Fibroblast of lung (primary cell): ENCODE measurements at regions not wholly inside any gene's neighbourhood (a gene's known extent, or its start where the extent isn't known, plus 50 kb on each side); places are given as distances from the start of the nearest gene placed in this dataset.

Experiments used
- DNase-seq, 2 donors: peaks; one replicate each; pipeline versions ENCODE4 v3.0.0 to v3.0.0-alpha.2; 2010; ENCODE audit warnings: low read depth in 2 of 2
- H2AFZ ChIP-seq: 2 replicates; pipeline ENCODE4 v1.5.1; 2012; ENCODE audit warnings: low read length, control low read depth, inconsistent platforms
- H3K27ac ChIP-seq: 2 replicates; pipeline ENCODE4 v1.5.1; 2011; ENCODE audit warnings: low read length, control low read depth; ENCODE audit not compliant: insufficient read depth
- H3K27me3 ChIP-seq: 2 replicates; pipeline ENCODE4 v1.5.1; 2011; ENCODE audit warnings: mild to moderate bottlenecking, low read length; ENCODE audit not compliant: control insufficient read depth, insufficient read depth
- H3K36me3 ChIP-seq: 2 replicates; pipeline ENCODE4 v1.5.1; 2011; ENCODE audit warnings: low read length; ENCODE audit not compliant: control insufficient read depth, insufficient read depth
- H3K4me1 ChIP-seq: 2 replicates; pipeline ENCODE4 v1.5.1; 2011; ENCODE audit warnings: low read length; ENCODE audit not compliant: control insufficient read depth, insufficient read depth; ENCODE audit errors: extremely low read depth
- H3K4me2 ChIP-seq: 2 replicates; pipeline ENCODE4 v1.5.1; 2011; ENCODE audit warnings: low read length, control low read depth; ENCODE audit not compliant: insufficient read depth; ENCODE audit errors: extremely low read depth
- H3K4me3 ChIP-seq, 4 experiments: fragments of 200-600 bp in 1 of 4; sonication (generic) in 1 of 4; replicated peaks in 1 of 4; 2 replicates each; pipeline ENCODE4 v1.5.1; 2011 to 2016; ENCODE audit warnings: low read length in 4 of 4, low read depth in 3 of 4, mild to moderate bottlenecking in 3 of 4, control low read depth in 2 of 4, inconsistent platforms in 1 of 4, mixed read lengths in 1 of 4; ENCODE audit not compliant: insufficient read depth in 1 of 4; ENCODE audit errors: control extremely low read depth in 1 of 4
- H3K79me2 ChIP-seq: 2 replicates; pipeline ENCODE4 v1.5.1; 2012; ENCODE audit warnings: mild to moderate bottlenecking, low read length, inconsistent platforms; ENCODE audit not compliant: control insufficient read depth, insufficient read depth
- H3K9ac ChIP-seq: 2 replicates; pipeline ENCODE4 v1.5.1; 2011; ENCODE audit warnings: mild to moderate bottlenecking, low read length, control low read depth; ENCODE audit not compliant: insufficient read depth
- H3K9me3 ChIP-seq: 2 replicates; pipeline ENCODE4 v1.5.1; 2012; ENCODE audit warnings: low read depth, low read length; ENCODE audit not compliant: control insufficient read depth, insufficient read depth
- H4K20me1 ChIP-seq: 2 replicates; pipeline ENCODE4 v1.5.1; 2011; ENCODE audit warnings: low read length; ENCODE audit not compliant: control insufficient read depth, insufficient read depth; ENCODE audit errors: extremely low read depth
- CTCF ChIP-seq, 2 donors: IDR thresholded peaks in 1 of 2; conservative IDR thresholded peaks in 1 of 2; 1 replicate in 1 of 2; 2 replicates in 1 of 2; pipeline ENCODE4 v1.5.1; 2011 to 2012; ENCODE audit warnings: low read length in 2 of 2, control low read depth in 1 of 2, inconsistent platforms in 1 of 2, low read depth in 1 of 2, mild to moderate bottlenecking in 1 of 2
- EZH2 ChIP-seq: IDR thresholded peaks from 2 replicates; pipeline ENCODE4 v1.5.1; 2012; ENCODE audit warnings: low read length, control low read depth, mild to moderate bottlenecking; ENCODE audit errors: missing control alignments

DNA sequence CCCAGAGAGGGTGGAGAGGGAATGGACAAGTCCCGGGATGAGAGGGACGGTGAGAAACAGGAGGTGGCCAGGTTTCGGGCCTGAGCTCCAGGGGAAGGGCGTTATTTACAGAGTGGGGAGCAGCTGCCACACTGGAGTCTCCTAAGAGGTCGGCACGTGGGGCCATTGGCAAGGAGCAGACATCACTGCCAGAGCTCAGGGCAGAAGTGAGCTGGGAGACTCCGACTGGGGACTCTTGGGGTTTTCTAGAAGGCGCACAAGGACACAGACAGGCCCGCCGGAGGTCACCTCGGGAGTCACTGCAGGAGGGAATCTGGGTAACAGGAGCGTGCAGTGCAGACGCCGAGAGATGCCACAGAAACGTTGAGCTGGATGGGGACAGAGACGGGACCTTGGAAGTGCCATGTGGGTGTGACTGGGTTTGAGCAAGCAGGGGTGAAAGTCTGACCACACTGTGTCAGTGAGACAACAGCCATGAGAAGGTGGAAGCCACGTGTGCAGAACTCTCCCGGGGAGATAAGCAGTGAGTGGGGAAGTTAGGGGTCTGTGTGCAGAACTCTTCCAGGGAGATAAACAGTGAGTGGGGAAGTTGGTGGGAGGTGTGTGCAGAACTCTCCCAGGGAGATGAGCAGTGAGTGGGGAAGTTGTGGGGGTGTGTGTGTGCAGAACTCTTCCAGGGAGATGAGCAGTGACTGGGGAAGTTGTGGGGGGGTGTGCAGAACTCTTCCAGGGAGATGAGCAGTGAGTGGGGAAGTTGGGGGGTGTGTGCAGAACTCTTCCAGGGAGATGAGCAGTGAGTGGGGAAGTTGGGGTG lies 187.5 kb downstream of the SHANK2 start:
- no peak overlapping the region for H3K4me3 ChIP-seq
- H3K4me2 ChIP-seq = no peak overlapping the region
- no peaks in the 10 kb centered on the region for H3K27me3 ChIP-seq
- H3K9me3 ChIP-seq = no peaks in the 10 kb centered on the region
- H3K79me2 ChIP-seq = no peaks in the 10 kb centered on the region
- H3K4me1 ChIP-seq = no peaks in the 10 kb centered on the region
- no peak overlapping the region for H3K9ac ChIP-seq
- TF ChIP-seq EZH2 = no peak
- no peak for TF ChIP-seq CTCF (conservative IDR thresholded peaks at IDR 0.05 in 1 of 2, IDR thresholded peaks at IDR 0.05 in 1 of 2; ENCODE audit: low read depth in 1 of 2, low read length in 2 of 2)
- no peak overlapping the region for H3K27ac ChIP-seq
- H4K20me1 ChIP-seq = no peaks in the 10 kb centered on the region
- no peak for DNase-seq
- H2AFZ ChIP-seq = no peak overlapping the region
- no peaks in the 10 kb centered on the region for H3K36me3 ChIP-seq

DNA sequence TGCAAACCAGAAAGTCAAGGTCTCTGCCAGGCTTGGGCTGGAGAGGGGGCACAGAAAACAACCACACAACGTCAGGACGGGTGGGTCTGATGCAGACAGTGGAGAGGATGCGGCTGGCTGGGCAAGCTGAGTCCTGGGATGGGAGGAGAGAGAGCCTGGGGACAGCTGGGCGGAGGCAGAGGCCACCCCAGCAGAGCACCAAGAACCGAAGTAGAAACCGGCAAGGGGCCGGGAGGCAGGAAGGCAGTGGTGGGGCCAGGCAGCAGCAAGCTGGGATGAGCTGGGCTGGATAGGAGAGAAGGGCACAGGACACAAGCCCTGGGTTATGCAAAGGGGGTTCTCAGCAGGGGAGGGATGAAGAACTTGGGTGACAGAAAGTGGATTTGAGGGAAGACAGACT lies 188.2 kb downstream of the SHANK2 start:
- no peak for DNase-seq
- H3K27ac ChIP-seq = no peak overlapping the region
- no peaks in the 10 kb centered on the region for H3K79me2 ChIP-seq
- H3K36me3 ChIP-seq = no peaks in the 10 kb centered on the region
- H3K4me1 ChIP-seq = no peaks in the 10 kb centered on the region
- H4K20me1 ChIP-seq = no peaks in the 10 kb centered on the region
- H3K4me2 ChIP-seq = no peak overlapping the region
- H3K4me3 ChIP-seq = no peak overlapping the region
- no peak overlapping the region for H3K9ac ChIP-seq
- TF ChIP-seq EZH2 = no peak
- no peak for TF ChIP-seq CTCF (conservative IDR thresholded peaks at IDR 0.05 in 1 of 2, IDR thresholded peaks at IDR 0.05 in 1 of 2; ENCODE audit: low read depth in 1 of 2, low read length in 2 of 2)
- H3K9me3 ChIP-seq = no peaks in the 10 kb centered on the region
- H2AFZ ChIP-seq = no peak overlapping the region
- H3K27me3 ChIP-seq = no peaks in the 10 kb centered on the region

GRCh38 chr11:71063129-71063528 lies 189.2 kb downstream of the SHANK2 start:
- no peak for DNase-seq
- Histone ChIP-seq H3K9ac (no peak overlapping the region), H3K9me3 (no peaks in the 10 kb centered on the region), H3K4me3 (no peak overlapping the region), H2AFZ (no peak overlapping the region), H4K20me1 (no peaks in the 10 kb centered on the region), H3K27ac (no peak overlapping the region), H3K27me3 (no peaks in the 10 kb centered on the region), H3K4me1 (no peaks in the 10 kb centered on the region), H3K4me2 (no peak overlapping the region), H3K79me2 (no peaks in the 10 kb centered on the region), H3K36me3 (no peaks in the 10 kb centered on the region)
- no peak for TF ChIP-seq CTCF (conservative IDR thresholded peaks at IDR 0.05 in 1 of 2, IDR thresholded peaks at IDR 0.05 in 1 of 2; ENCODE audit: low read depth in 1 of 2, low read length in 2 of 2)
- no peak for TF ChIP-seq EZH2
